Nephron progenitor cell (in vitro differentiated cells): ENCODE measurements at regions not wholly inside any gene's neighbourhood (a gene's known extent, or its start where the extent isn't known, plus 50 kb on each side); places are given as distances from the start of the nearest gene placed in this dataset.

Source experiments
- DNase-seq: peaks from one replicate; pipeline ENCODE4 v3.0.0; 2021
- H3K27ac Mint-ChIP-seq: 2 replicates; pipeline ENCODE4 v1.8.0; 2021; ENCODE audit warnings: mild to moderate bottlenecking, moderate library complexity, mixed read lengths
- H3K27me3 Mint-ChIP-seq: 2 replicates; pipeline ENCODE4 v1.8.0; 2021; ENCODE audit warnings: mild to moderate bottlenecking, low read depth, mixed read lengths; ENCODE audit not compliant: poor library complexity
- H3K36me3 Mint-ChIP-seq: 2 replicates; pipeline ENCODE4 v1.8.0; 2021; ENCODE audit warnings: low read depth, mixed read lengths
- H3K4me1 Mint-ChIP-seq: 2 replicates; pipeline ENCODE4 v1.8.0; 2021; ENCODE audit warnings: mixed read lengths
- H3K4me3 Mint-ChIP-seq: 2 replicates; pipeline ENCODE4 v1.8.0; 2021; ENCODE audit warnings: mild to moderate bottlenecking, moderate library complexity, mixed read lengths
- H3K9me3 Mint-ChIP-seq: 2 replicates; pipeline ENCODE4 v1.8.0; 2021; ENCODE audit warnings: mild to moderate bottlenecking, moderate library complexity, mixed read lengths
- TF ChIP-seq, protein P1 (sequence below): fragments of 200-600 bp; sonication (generic); IDR thresholded peaks from 2 replicates; pipeline ENCODE4 v1.5.0; 2021; ENCODE audit warnings: antibody characterized with exemption

DNA sequence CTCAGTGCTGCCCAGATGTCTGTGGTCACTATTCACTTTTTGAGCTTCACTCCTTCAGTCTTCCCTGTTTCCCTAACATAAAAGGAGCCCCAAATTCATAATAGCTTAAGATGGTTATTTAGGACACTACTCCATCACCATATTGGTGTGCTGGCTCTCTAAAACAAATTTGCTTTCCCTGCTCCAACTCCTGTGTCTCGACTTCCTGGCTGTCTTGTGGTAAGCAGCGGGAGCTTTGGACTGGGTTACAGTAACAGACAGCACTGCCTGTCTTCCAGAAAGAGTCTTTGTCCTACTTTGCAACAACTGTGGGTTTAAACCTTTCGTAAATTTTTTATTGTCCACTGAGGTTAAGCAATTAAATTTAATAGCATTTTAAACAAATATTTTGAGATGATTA lies 389.4 kb downstream of the CDH9 start:
- no peak for DNase-seq
- TF ChIP-seq, protein P1, sequence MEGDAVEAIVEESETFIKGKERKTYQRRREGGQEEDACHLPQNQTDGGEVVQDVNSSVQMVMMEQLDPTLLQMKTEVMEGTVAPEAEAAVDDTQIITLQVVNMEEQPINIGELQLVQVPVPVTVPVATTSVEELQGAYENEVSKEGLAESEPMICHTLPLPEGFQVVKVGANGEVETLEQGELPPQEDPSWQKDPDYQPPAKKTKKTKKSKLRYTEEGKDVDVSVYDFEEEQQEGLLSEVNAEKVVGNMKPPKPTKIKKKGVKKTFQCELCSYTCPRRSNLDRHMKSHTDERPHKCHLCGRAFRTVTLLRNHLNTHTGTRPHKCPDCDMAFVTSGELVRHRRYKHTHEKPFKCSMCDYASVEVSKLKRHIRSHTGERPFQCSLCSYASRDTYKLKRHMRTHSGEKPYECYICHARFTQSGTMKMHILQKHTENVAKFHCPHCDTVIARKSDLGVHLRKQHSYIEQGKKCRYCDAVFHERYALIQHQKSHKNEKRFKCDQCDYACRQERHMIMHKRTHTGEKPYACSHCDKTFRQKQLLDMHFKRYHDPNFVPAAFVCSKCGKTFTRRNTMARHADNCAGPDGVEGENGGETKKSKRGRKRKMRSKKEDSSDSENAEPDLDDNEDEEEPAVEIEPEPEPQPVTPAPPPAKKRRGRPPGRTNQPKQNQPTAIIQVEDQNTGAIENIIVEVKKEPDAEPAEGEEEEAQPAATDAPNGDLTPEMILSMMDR = no peak
- H3K4me1 Mint-ChIP-seq = no peaks in the 10 kb centered on the region
- H3K36me3 Mint-ChIP-seq = no peaks in the 10 kb centered on the region
- no peak overlapping the region for H3K27ac Mint-ChIP-seq
- peaks cover 14% of the 10 kb centered on the region for H3K9me3 Mint-ChIP-seq
- no peak overlapping the region for H3K4me3 Mint-ChIP-seq
- H3K27me3 Mint-ChIP-seq = no peaks in the 10 kb centered on the region

DNA sequence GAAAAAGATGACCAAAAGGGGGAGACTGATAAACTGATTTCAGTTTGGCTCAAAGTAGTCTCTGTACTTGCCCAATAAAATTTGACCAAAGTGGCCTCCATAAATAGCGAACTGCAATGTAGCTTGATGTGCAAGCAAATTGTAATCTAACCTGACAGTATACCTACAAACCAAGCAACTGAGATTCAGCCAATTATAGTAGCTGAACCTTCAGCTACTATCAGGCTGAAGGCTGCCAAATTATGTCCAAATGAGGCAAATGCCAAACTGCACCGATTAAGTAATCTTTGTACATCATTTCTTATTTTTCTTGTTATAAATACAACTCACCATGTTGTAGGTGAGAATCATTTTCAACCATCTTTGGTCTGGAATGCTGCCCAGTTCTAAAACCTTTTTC lies 390.6 kb downstream of the CDH9 start:
- H3K4me1 Mint-ChIP-seq = no peaks in the 10 kb centered on the region
- TF ChIP-seq, protein P1 = no peak
- no peak overlapping the region for H3K27ac Mint-ChIP-seq
- H3K9me3 Mint-ChIP-seq = peaks cover 13% of the 10 kb centered on the region
- H3K4me3 Mint-ChIP-seq = no peak overlapping the region
- no peak for DNase-seq
- H3K36me3 Mint-ChIP-seq = no peaks in the 10 kb centered on the region
- no peaks in the 10 kb centered on the region for H3K27me3 Mint-ChIP-seq

DNA sequence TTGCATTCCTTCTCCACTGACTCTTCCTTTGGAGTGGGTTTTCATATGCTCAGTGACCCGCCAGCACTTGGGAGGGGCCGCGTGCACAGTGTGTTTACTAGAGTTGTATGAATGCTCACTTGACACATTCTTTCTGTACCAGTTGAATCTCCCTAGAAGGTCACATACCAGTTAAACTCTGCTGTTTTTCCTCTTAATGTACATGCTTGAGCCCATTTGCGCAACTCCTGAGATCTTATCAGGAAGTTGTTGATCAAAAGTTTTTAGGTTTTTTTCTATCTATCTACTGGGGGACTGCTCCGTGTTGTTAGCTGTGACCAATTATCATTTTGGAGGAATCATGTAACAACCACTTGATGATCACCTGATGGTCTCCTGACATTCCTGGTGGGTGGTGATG lies 392.7 kb downstream of the CDH9 start:
- no peak overlapping the region for H3K4me3 Mint-ChIP-seq
- H3K9me3 Mint-ChIP-seq = peaks cover 10% of the 10 kb centered on the region
- H3K27ac Mint-ChIP-seq = no peak overlapping the region
- DNase-seq = no peak
- no peaks in the 10 kb centered on the region for H3K4me1 Mint-ChIP-seq
- no peaks in the 10 kb centered on the region for H3K27me3 Mint-ChIP-seq
- TF ChIP-seq, protein P1 = no peak
- no peaks in the 10 kb centered on the region for H3K36me3 Mint-ChIP-seq

DNA sequence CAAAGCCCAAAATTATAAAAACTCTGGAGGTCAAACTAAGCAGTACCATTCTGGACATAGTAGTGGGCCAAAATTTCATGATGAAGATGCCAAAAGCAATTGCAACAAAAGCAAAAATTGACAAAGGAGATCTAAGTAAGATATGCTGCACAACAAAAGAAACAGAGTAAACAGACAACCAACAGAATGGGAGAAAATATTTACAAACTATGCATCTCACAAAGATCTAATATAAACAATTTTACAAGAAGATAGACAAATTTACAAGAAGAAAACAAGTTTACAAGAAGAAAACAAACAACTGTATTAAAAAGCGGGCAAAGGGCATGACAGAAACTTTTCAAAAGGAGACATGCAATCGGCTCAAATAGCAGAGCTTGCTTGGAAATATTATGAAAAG lies 396.9 kb downstream of the CDH9 start:
- no peak for DNase-seq
- H3K27ac Mint-ChIP-seq = no peak overlapping the region
- H3K27me3 Mint-ChIP-seq = no peaks in the 10 kb centered on the region
- H3K4me3 Mint-ChIP-seq = no peak overlapping the region
- H3K4me1 Mint-ChIP-seq = no peaks in the 10 kb centered on the region
- TF ChIP-seq, protein P1 = no peak
- no peaks in the 10 kb centered on the region for H3K36me3 Mint-ChIP-seq
- peaks cover 10% of the 10 kb centered on the region for H3K9me3 Mint-ChIP-seq

DNA sequence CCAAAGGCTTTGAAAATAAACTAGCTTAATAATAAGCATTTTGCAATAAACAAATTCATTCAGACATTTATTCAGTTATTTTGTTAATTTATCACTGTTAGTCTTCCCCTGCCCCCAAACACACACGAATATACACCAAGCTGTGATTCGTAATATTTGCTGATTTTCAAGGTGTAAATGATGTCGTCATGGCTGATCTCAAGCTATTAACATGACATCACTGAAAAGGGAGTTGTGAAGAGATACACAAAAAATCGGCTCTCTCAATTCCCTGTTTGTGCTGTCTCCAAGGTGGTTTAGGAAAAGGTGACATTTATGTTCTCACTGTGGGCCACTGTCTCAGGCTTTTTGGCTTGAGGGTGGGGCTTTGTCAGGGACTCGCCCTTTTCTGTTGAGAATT lies 413.3 kb downstream of the CDH9 start:
- TF ChIP-seq, protein P1 = no peak
- Mint-ChIP-seq H3K4me3 (no peak overlapping the region), H3K9me3 (no peaks in the 10 kb centered on the region), H3K27me3 (no peaks in the 10 kb centered on the region), H3K4me1 (no peaks in the 10 kb centered on the region), H3K36me3 (no peaks in the 10 kb centered on the region), H3K27ac (no peak overlapping the region)
- no peak for DNase-seq

DNA sequence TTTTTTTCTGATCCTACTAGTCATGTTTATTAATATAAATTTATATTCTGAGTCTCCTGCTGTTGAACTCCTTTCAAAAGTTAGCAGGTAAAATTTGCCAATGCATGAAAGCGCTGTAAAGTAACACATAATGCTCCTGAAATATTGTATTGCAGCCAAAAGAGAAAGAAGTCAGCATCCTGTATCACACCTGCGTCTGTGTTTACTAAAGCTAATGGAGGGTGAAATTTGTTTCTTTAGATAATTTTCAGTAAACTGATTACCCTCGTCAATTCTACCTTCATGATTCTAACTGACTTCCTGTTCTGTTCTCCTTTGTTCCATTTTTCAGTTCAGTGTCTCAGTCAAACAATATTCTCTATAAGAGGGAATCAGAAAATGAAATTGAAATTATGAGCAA lies 415.4 kb downstream of the CDH9 start:
- H3K27ac Mint-ChIP-seq = no peak overlapping the region
- H3K36me3 Mint-ChIP-seq = no peaks in the 10 kb centered on the region

More for the DNA sequence above, 415.4 kb downstream of the CDH9 start:
- H3K27me3 Mint-ChIP-seq = no peaks in the 10 kb centered on the region
- TF ChIP-seq, protein P1 = no peak
- H3K4me3 Mint-ChIP-seq = no peak overlapping the region
- DNase-seq = no peak
- H3K4me1 Mint-ChIP-seq = no peaks in the 10 kb centered on the region
- no peaks in the 10 kb centered on the region for H3K9me3 Mint-ChIP-seq
